Muscle of leg (tissue), 3 donors: ENCODE measurements at regions not wholly inside any gene's neighbourhood (a gene's known extent, or its start where the extent isn't known, plus 50 kb on each side); places are given as distances from the start of the nearest gene placed in this dataset.

Experiments
- DNase-seq: peaks from one replicate; pipeline ENCODE4 v3.0.0; 2013
- H3K27ac ChIP-seq: one replicate; pipeline ENCODE4 v1.5.1; 2013; ENCODE audit warnings: mild to moderate bottlenecking, low read length, control low read depth
- H3K27me3 ChIP-seq: one replicate; pipeline ENCODE4 v1.6.1; 2013; ENCODE audit warnings: low read length; ENCODE audit not compliant: control insufficient read depth, insufficient read depth
- H3K36me3 ChIP-seq: one replicate; pipeline ENCODE4 v1.6.1; 2013; ENCODE audit warnings: low read length; ENCODE audit not compliant: control insufficient read depth, insufficient read depth
- H3K4me1 ChIP-seq: one replicate; pipeline ENCODE4 v1.6.1; 2013; ENCODE audit warnings: low read length; ENCODE audit not compliant: control insufficient read depth, insufficient read depth
- H3K4me3 ChIP-seq: one replicate; pipeline ENCODE4 v1.5.1; 2013; ENCODE audit warnings: low read length, control low read depth
- H3K9me3 ChIP-seq: replicated peaks from 2 replicates; pipeline ENCODE4 v1.6.1; 2013; ENCODE audit warnings: low read depth, low read length; ENCODE audit not compliant: control insufficient read depth
- WGBS: methylation state at CpG from one replicate; pipeline ENCODE4 v1.1.5; 2013; ENCODE audit warnings: missing lambda C conversion rate; ENCODE audit not compliant: insufficient coverage; 5-methylcytosine and 5-hydroxymethylcytosine counted together

GRCh38 chr16:79500866-79501265, 99.7 kb downstream of the MAF start:
- Histone ChIP-seq H3K9me3 (peaks cover 1% of the 10 kb centered on the region), H3K27ac (no peak overlapping the region), H3K36me3 (no peaks in the 10 kb centered on the region), H3K27me3 (no peaks in the 10 kb centered on the region), H3K4me3 (no peak overlapping the region), H3K4me1 (no peaks in the 10 kb centered on the region)
- WGBS: 75% methylated on average over 2 of the region's 2 CpGs
- no peak for DNase-seq

GRCh38 chr16:79500286-79500685, 100.3 kb downstream of the MAF start:
- Histone ChIP-seq H3K4me3 (no peak overlapping the region), H3K27ac (no peak overlapping the region), H3K4me1 (no peaks in the 10 kb centered on the region), H3K9me3 (peaks cover 4% of the 10 kb centered on the region), H3K36me3 (no peaks in the 10 kb centered on the region), H3K27me3 (no peaks in the 10 kb centered on the region)
- no peak for DNase-seq
- WGBS: no CpG with 5 or more reads among the region's 2 CpGs

DNA sequence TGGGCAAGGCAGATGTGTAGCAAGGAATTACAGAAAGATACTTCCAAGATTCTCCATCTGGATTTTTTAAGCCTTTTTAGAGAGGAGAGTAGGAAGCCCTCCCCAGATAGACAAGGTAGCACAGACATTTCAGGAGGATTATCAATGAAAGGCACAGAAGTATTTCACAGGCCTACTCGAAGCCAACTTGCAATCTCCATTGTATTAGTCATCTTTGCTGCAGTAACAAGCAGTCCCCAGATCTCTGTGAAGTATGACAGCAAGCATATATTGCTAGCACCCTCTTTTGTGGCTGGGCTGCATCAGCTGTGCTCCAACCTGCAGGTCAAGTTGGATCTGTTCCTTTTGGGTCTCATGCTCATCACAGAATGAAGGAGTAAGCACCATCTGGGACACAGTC, 101.6 kb downstream of the MAF start:
- Histone ChIP-seq H3K4me1 (no peaks in the 10 kb centered on the region), H3K27me3 (no peaks in the 10 kb centered on the region), H3K4me3 (no peak overlapping the region), H3K36me3 (no peaks in the 10 kb centered on the region), H3K9me3 (peaks cover 6% of the 10 kb centered on the region), H3K27ac (no peak overlapping the region)
- 100% methylated on average over 1 of the region's 1 CpG for WGBS
- DNase-seq: no peak

DNA sequence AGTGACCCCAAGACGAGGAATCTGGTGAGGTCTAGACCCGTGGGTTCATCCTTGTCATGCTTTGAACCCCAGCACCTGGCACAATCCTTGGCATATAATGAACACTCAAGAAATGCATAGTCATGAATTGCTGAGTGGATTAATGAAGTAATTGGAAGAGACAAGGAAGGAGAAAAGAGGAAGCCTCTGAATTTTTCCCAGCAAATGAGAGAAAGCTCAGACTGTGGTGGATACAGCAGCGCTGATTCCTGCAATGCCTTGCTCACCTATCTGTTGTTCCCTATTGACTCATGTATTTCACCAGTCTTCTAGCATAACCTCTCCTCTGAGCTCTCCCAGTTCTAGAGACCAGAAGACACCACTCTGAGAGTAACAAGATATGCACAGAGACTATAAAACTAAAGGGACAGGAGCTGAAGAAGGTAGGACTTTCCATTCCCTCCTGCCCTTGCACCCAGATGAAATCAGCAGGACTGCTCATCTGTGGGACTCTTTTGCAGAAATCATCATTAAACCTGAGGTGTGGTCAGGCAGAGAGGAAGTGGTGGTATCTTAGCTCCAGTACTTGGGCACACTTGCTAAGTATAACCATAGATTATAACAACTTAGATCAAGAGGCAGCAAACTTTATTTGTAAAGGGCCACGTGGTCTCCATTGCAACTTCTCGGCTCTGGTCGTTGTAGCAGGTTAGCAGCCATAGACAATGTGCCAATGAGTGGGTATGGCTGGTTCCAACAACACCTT, 102.8 kb downstream of the MAF start:
- no peak overlapping the region for H3K27ac ChIP-seq
- no peak for DNase-seq
- H3K4me3 ChIP-seq: no peak overlapping the region
- H3K27me3 ChIP-seq: no peaks in the 10 kb centered on the region
- H3K4me1 ChIP-seq: no peaks in the 10 kb centered on the region
- no peaks in the 10 kb centered on the region for H3K36me3 ChIP-seq
- WGBS: no CpG with 5 or more reads among the region's 6 CpGs
- peaks cover 6% of the 10 kb centered on the region for H3K9me3 ChIP-seq

- H3K4me3 ChIP-seq: no peak overlapping the region
- H3K9me3 ChIP-seq: peaks cover 6% of the 10 kb centered on the region
- H3K27me3 ChIP-seq: no peaks in the 10 kb centered on the region
- H3K36me3 ChIP-seq: no peaks in the 10 kb centered on the region
- no peak for DNase-seq
- 50% methylated on average over 2 of the region's 2 CpGs for WGBS
- no peaks in the 10 kb centered on the region for H3K4me1 ChIP-seq
- H3K27ac ChIP-seq: no peak overlapping the region
Observed at GRCh38 chr16:79493911-79494310, 106.6 kb downstream of the MAF start.

DNA sequence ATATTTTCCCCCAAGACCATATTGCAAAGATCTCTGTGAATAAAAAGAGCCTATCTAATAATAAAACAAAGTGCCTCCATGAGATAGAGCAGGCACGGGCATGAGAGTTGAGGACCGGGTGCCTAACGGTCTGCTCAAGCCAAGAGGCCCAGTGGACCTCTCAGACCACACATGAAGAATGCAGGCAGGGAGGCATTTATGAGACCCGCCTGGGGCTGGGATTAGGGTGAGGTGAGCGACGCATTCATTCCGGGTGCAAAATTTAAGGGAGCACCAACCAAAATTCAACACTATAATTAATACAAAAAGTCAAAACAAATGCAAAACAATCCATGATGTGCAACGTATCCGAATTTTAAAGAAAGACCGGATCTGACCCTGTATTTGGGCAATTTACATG, 108.5 kb downstream of the MAF start:
- Histone ChIP-seq H3K27ac (no peak overlapping the region), H3K27me3 (no peaks in the 10 kb centered on the region), H3K4me1 (no peaks in the 10 kb centered on the region), H3K36me3 (no peaks in the 10 kb centered on the region), H3K4me3 (no peak overlapping the region), H3K9me3 (peaks cover 6% of the 10 kb centered on the region)
- DNase-seq: no peak
- WGBS: 58% methylated on average over 3 of the region's 10 CpGs

- no CpG with 5 or more reads among the region's 3 CpGs for WGBS
- H3K27me3 ChIP-seq: no peaks in the 10 kb centered on the region
Observed at GRCh38 chr16:79485020-79485419, 115.5 kb downstream of the MAF start.

DNA sequence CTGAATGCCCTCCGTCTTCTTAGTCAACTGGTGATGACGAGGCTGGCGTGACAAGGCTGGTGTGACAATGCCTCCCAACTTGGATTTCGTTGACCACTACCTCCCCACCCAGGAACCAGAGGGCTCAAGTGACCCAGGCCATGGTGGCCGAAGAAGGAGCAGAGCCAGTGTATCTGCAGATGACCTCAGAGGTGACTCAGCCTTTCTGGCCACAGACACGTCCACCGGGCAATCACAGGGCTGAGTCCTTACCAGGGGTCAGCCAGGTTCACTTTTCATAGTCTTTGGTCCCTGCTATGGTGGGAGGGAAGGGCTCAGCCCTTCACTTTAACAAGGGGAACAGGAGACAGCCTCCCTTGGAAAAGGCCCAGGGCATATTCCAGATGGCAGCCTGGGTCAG, 116.3 kb downstream of the MAF start:
- Histone ChIP-seq H3K9me3 (no peaks in the 10 kb centered on the region), H3K27me3 (no peaks in the 10 kb centered on the region), H3K4me3 (no peak overlapping the region), H3K36me3 (no peaks in the 10 kb centered on the region), H3K27ac (no peak overlapping the region), H3K4me1 (peaks cover 12% of the 10 kb centered on the region)
- no peak for DNase-seq
- WGBS: 89% methylated on average over 7 of the region's 7 CpGs

More at GRCh38 chr16:79485020-79485419, 115.5 kb downstream of the MAF start:
- DNase-seq: no peak
- Histone ChIP-seq H3K9me3 (no peaks in the 10 kb centered on the region), H3K4me3 (no peak overlapping the region), H3K36me3 (no peaks in the 10 kb centered on the region), H3K27ac (no peak overlapping the region), H3K4me1 (peaks cover 9% of the 10 kb centered on the region)

DNA sequence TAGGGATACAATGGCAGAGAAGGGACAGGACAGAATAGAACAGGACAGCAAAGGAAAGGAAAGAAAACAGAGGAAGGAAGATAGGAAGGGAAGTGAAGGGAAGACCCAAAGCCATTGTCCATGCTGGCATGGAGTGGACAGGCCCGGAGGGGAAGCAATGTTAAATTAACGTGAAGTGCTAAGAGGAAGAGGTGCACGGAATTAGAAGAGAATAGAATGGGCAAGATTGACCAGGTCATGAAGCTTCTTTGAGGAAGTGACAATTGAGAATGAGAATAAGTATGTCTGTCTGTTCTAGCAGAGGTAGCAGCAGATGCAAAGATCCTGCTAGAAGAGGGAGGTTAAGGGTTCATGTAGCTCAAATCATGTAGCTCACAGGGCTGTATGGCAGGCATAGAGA, 117.2 kb downstream of the MAF start:
- 80% methylated on average over 3 of the region's 3 CpGs for WGBS
- H3K36me3 ChIP-seq: no peaks in the 10 kb centered on the region
- H3K27ac ChIP-seq: no peak overlapping the region

GRCh38 chr16:79482011-79482410, 118.5 kb downstream of the MAF start:
- H3K4me3 ChIP-seq: no peak overlapping the region
- H3K9me3 ChIP-seq: no peaks in the 10 kb centered on the region
- 100% methylated on average over 2 of the region's 3 CpGs for whole genome bisulfite sequencing
- H3K4me1 ChIP-seq: peaks cover 12% of the 10 kb centered on the region
- no peaks in the 10 kb centered on the region for H3K27me3 ChIP-seq
- H3K36me3 ChIP-seq: no peaks in the 10 kb centered on the region
- peak; percentile 81 for DNase-seq
- H3K27ac ChIP-seq: no peak overlapping the region

More for the DNA sequence above, 117.2 kb downstream of the MAF start:
- H3K27me3 ChIP-seq: no peaks in the 10 kb centered on the region
- peaks cover 12% of the 10 kb centered on the region for H3K4me1 ChIP-seq
- no peak for DNase-seq
- H3K9me3 ChIP-seq: no peaks in the 10 kb centered on the region
- H3K4me3 ChIP-seq: no peak overlapping the region

GRCh38 chr16:79480929-79481328, 119.6 kb downstream of the MAF start:
- H3K9me3 ChIP-seq: no peaks in the 10 kb centered on the region
- H3K27ac ChIP-seq: no peak overlapping the region
- no peaks in the 10 kb centered on the region for H3K27me3 ChIP-seq
- H3K36me3 ChIP-seq: no peaks in the 10 kb centered on the region
- peak; percentile 67 for DNase-seq
- H3K4me1 ChIP-seq: peaks cover 12% of the 10 kb centered on the region
- no CpG with 5 or more reads among the region's 3 CpGs for WGBS
- H3K4me3 ChIP-seq: no peak overlapping the region
